ENCODE measurements at regions not wholly inside any gene's neighbourhood (a gene's known extent, or its start where the extent isn't known, plus 50 kb on each side); places are given as distances from the start of the nearest gene placed in this dataset.
A peak's percentile ranks its signal among the peaks of the same experiment; 100 is the strongest.
"Not testable (repeated sequence)": the region's sequence is repeated elsewhere in the genome, so short reads cannot be mapped to it uniquely, and the experiment has no call there.

GRCh38 chr10:29826801-29827450, 192.2 kb upstream of the SVIL start:
- DNase-seq (ENCODE audit: low read depth): no peak

- DNase-seq (ENCODE audit: low read depth): no peak
These were observed 191.4 kb upstream of the SVIL start for GRCh38 chr10:29826221-29826620.

DNA sequence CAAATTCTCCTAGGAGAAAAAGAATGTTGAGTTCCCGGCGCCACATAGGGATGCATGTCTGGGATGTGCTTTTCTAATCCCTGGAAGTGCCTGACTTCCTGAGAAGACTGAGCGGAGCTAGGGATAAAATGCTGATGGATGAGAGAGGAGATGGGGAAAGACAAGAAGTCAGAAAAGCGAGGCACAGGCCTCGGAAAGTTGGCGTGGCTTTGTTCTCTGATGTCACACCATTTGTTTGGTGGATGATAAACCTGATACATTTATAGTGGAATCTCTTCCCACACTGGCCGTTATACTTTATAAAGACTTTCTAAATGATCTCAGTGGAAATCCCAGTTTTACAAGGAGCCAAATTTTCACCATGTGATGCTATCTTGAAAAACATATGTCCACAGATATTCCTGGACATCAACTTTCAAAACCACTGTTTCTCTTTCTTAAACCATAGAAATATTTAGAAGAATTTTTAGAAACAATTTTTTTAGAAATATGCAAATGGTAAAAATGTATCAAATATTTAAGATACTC, 188.8 kb upstream of the SVIL start:
- no peak for DNase-seq (ENCODE audit: low read depth)

DNA sequence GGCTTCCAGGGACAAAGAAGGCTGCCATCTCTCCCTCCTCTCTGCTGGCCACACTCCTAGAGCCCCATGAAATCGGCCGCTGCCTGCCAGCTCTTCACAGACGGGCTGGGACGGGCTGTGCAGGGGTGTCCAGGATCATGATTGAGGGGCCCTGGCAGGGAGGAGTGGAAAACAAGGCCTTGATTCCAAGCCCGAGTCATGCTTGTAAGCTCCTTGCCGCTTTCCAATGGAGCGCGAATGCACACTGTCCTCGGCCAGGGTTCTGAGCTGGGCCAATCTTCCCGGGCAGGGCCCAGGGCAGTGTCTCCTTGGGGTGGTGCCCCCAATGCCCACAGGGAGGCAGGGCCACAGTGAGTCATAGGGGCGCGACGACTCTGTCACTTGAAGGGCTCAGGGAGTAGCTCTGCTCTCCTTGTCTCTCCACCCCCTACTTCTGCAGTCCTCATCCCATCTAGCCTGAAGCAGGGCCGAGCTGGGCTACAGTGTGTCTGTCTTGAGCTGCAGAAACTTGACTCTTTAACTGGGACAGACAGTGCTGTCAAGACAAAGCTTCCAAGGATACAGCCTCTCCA, 186.2 kb upstream of the SVIL start:
- no peak for DNase-seq (ENCODE audit: low read depth)

DNA sequence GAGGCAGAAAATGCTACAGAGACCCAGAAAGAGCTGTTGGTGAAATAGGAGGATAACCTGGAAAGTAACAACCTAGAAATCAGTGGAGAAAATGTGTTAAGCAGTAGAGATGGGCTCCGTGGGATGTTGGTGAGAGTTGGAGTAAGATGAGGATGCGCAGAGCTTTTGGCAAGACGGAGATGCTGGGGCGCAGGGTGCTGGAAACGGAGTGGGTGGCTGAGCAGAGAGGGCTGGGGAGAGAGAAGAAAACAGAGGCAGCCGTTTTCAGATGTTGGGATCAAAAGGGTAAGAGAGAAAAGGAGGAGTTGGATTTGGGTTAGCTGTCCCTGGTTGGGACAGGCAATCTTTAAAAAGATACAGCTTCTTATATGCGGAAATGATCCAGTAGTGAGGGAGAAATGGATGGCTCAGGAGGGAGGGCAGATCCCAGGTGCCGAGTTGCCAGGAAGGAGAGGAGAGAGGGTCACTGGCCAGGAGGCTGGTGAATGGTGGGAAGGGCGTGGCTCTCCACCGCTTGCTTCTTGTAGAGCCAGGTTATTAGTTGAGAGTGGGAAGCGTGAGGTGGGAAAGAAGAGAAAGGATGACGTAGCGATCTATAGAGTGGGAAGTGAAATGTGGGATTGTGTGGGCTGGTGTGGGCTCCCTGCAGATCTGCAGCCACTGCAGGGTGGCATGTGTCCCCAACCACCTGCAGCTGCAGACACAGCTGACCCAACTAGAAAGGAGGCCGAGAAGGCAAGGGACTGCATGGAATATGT, 182.2 kb upstream of the SVIL start:
- no peak for DNase-seq (ENCODE audit: low read depth)

DNA sequence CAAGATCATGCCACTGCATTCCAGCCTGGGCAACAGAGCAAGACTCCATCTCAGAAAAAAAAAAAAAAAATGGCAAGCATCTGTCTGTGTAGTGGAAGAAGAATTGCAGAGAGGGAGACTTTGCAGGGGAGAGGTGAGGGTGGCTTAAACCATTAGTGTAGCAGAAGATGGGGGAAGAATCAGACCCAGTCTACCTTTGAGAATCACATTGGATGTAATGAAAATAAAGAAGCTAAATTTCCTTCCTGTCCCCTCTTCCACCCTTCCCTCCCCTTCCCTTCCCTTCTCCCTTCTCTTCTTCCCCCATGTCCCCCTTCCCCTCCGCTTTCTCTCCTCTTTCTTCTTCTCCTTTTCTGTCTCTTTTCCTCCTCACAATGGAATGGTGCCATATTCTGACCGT, 180.8 kb upstream of the SVIL start:
- DNase-seq (ENCODE audit: low read depth): no peak

DNA sequence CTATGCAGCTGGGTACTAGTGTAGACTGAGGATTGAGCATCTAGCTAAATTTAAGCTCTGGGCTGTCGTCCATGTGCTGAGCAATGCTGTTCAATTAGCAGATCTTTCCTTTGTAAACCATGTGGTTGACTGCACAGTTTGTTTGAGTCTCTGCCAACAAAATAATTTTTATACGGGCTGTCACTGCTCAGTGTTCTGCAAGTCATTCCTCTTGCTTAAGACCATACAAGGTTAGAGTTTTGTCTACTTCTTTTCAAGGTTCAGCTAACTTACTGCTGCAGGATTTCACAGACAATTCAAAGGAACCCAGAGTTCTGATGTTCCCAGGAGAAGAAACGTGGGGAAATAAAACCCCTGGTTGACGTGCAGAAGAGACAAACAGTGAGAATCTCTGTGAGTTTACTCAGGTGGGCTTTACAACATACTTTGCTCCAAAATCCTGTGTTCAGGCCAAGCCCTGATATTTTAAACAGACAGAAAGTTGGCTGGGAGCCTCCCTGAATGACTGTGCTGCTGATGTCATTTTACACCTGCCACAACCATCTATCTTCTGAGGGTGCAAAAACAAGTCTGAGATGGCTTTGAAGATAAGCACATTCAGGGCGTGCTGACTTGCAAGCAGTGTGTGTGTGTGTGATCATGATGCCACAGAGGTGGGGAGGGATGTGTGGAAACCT, 177.1 kb upstream of the SVIL start:
- peak; percentile 67 for DNase-seq (ENCODE audit: low read depth)

- no peak for DNase-seq (ENCODE audit: low read depth)
These were observed 176.0 kb upstream of the SVIL start for GRCh38 chr10:29810816-29811215.

GRCh38 chr10:29810231-29810630, 175.5 kb upstream of the SVIL start:
- not testable (repeated sequence) for DNase-seq (ENCODE audit: low read depth)

- no peak for DNase-seq (ENCODE audit: low read depth)
These were observed 174.6 kb upstream of the SVIL start for GRCh38 chr10:29809383-29809782.

DNA sequence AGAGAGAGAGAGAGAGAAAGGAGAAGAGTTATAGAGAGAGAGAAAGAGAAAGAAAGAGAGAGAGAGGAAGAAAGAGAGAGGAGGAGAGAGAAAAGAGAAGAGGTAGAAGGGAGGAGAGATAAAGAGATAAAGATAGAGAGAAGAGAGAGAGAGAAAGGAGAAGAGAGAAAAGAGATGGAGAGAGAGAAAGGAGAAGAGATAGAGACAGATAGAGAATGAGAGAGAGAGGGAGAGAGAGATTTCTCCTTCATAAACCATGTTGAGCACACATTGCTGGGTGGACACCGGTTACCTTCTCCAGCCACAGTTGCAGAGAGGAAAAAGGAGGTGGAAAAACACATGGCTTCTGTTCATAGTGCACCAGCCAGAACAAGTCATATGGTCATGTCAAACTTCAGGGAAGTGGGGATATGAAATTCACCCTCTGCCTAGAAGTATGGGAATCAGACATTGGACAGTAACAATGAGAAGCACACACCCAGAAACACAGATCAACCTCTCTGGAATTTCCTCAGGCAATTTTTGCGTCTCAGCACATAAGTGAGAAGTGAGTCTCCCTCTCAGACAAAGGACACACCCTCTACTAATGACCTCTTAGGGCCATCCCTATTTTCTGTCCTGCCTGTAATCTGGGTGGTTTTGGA, 172.5 kb upstream of the SVIL start:
- peak; percentile 91 for DNase-seq (ENCODE audit: low read depth)

- DNase-seq (ENCODE audit: low read depth): peak; percentile 42
These were observed 171.6 kb upstream of the SVIL start for GRCh38 chr10:29806350-29806788.

DNA sequence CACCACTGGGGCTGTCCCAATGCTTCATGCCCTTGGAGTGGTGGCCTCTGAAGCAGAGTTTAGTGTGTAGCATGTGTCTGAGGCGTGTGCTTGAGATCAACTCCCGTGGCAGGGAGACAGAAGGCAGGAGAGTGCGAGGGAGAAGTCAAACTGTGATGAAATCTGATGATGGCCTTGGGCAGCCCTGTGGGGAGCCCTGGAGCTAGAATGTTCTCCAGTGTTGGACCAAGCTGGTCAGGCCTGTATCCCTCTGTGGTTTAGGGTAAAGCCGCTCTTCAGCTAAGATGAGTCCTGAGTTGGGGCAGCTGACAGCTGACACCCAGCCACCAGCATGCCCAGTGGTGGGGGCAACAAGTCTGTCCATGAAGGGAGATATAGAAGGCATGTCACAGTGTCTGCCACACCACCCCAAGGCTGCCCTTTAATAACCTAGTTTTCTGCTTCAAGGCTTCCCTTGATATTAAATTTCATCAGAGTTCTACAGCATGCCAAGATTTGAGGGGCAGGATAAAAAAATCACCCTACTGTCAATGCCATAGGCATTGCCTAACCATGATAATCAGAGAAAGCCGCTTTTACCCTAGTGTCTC, 170.5 kb upstream of the SVIL start:
- DNase-seq (ENCODE audit: low read depth): no peak

GRCh38 chr10:29804025-29804852, 169.5 kb upstream of the SVIL start:
- peak; percentile 96 for DNase-seq (ENCODE audit: low read depth)

GRCh38 chr10:29802171-29802570, 167.4 kb upstream of the SVIL start:
- no peak for DNase-seq (ENCODE audit: low read depth)

DNA sequence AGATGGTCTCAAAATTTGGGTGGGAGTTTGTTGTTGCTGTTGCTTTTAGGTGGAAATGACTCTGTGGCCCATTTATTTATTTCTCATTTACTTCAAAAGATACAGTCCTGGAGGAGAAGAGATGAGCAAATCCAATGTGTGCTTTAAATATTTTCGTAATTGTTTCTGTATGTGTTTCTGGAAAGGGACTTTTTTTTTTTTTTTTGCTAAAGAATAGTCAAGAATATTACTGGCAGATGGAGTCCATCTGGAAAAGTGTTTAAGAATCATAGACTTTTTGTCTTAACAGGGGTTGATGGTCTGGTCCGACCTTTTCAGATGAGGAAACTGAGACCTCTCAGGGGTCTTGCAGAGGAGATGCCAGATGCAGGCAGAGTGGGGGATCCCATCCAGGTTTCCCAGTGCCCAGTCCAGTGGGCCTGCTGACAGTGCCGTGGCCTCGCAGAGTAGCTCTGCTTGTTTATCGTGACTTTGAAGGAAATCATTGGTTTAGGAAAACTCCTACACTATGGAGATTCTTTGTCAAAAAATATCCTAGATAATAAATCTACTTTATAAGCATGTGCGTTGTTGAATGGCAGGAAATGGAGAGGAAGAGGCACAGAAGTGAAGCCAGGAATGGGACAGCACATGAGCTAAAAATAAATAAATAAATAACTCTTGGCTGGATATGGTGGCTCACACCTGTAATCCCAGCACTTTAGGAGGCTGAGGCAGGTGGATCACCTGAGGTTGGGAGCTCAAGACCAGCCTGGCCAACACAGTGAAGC, 164.3 kb upstream of the SVIL start:
- DNase-seq (ENCODE audit: low read depth): no peak

DNA sequence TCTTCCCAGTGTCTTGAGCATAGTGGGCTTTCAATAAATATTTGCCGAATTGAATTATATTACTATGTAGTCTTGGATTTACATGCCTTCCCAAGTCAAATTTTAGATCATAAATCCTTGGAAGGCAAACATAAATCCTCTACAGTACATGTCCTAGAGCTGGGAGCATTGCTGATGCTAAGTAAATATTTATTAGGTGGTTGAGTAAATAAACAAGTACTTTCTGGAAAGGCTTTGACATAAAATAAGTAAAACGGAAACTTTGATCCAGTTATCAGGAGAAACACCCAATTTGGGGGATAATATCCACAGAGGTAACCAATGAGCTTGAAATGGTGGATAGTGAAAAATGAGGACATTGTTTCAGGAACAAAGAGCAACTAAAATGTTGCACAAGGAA, 162.8 kb upstream of the SVIL start:
- DNase-seq (ENCODE audit: low read depth): no peak

GRCh38 chr10:29795850-29796249, 161.1 kb upstream of the SVIL start:
- peak; percentile 62 for DNase-seq (ENCODE audit: low read depth)

- DNase-seq (ENCODE audit: low read depth): no peak
These were observed 160.2 kb upstream of the SVIL start for GRCh38 chr10:29794776-29795611.
